ENCODE measurements at regions not wholly inside any gene's neighbourhood (a gene's known extent, or its start where the extent isn't known, plus 50 kb on each side); places are given as distances from the start of the nearest gene placed in this dataset.

DNA sequence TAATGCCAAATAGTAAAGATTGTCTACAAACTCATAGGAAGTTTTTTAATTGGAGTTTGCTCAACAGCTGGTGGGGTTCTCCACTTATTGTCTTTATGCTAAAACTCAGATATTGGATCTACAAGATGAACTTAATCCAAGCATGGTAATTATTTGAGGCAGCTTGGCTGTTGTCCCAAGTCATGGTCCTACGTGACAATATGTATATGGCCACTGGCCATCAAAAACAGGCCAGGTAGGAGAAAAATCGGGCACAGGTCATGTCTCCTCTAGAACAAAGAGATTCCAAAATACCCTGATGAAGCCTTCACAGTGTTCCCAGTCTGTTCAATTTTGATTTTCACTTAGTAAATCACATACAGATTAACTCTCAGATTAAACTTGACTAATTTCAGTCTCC lies 606.4 kb downstream of the TNS3 start:
- no peak for DNase-seq

DNA sequence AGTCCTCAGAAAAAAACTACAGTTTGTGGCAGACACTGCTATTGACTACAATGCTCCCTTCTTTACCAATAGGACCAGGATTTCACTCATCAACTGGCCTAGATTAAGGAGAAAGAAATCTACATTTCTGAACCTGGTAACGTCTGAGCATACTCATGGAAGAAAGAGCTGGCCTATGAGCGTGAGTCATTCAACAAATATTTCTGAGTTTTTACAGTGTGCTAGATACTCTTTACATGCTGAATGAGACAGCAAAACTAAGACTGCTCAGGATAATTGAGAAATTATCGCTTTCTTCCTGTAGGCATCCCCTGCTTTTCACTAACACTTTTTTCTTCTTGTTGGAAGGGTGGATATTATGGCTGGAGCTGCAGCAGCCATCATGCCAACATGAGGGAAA lies 609.7 kb downstream of the TNS3 start:
- no peak for DNase-seq

DNA sequence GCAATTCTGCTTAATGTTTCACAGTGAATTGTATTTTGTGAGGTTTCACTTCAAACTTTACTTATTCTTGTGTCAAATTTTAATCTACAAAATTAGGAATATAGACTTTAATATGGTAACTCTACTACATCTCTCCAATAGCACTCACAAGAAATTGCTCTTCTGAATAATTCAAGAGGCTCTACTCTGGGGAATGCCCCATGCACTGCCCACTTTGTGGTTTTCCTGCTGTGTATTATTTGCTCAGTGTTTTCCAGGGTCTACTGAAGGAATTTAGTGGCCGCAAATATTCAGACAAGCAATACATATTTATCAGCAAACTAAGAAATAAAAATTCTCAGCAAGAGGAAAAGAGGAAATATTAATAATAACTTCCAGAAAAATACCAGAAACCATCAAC lies 611.4 kb downstream of the TNS3 start:
- no peak for DNase-seq

DNA sequence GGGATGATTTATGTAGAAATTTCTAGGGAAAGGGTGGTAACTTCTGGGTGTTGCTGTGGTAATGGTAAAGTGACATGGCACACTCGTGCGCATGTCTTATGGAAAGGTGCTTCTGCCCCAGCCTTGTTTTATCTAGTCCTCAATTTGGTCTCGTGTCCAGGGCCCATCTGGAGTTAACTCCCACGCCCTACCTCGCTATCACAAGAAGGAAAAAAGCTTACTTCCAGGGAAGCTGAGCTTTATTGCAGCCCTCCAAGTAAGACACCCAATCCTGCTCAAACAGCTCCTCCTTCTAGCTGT lies 611.8 kb downstream of the TNS3 start:
- DNase-seq, result no peak

DNA sequence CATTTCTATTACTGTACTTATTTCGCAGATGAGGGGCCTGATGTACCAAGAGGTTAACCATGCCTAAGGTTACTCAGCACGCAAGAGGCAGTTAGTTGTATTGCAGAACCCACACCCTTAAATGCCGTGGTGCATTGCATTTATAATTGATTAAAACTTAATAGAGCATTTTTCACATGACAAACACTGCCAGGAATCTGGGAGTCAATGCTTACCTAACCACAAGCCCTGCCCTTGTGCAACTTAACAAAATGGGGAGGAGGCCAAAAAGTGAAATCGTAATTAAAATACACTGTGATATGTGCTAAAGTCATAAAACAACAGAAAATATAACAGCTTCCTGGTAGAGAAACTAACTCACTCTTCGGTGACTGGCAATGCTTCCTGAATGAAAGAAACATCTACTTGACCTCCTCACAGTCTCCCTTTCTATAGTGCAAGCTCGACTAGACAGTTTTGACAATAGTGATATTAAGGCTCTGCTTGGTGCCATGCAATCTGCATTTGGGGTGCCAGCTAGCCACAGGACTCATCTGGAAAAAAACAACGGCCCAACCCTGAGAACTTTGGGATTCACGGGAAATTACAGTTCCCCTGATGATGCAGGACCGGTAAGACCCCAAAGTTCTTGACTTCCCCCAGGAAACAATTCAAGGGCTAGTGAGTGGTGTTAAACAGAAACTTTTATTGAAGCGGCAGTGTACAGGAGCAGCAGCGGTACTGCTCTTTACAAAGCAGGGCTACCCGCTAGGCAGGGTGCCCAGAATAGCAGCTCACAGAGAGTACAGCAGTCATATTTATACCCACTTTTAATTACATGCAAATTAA lies 612.4 kb downstream of the TNS3 start:
- DNase-seq, result no peak

DNA sequence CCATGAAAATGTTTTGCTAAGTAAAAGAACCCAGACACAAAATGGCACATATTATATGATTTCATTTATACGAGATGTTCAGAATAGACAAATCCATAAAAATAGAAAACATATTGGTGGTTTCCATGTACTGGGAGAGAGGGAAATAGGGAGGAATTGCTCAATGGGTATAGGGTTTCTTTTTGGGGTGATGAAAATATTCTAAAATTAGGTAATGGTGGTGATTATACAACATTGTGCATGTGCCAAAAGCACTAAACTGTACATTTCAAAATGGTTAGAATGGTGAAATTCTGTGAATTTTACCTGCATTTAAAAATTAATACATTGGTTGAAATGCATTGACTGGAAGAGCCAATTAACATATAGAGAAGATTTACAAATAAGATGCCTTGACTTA lies 613.9 kb downstream of the TNS3 start:
- no peak for DNase-seq

DNA sequence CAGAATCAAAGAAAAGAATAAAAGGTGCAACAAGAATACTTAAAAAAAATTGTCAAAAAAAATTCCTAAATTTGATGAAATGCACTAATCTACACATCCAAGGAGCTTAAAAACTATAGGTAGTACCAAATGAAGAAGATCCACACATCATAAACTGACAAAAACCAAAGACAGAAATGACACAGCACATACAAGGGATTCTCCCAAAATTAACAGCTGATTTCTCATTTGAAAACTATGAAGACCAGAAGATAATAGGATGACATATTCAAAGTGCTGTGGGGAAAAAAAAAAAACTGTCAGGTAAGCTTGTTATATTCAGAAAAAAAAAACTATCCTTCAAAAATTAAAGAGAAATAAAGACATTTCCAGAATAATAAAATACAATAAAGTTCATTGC lies 618.2 kb downstream of the TNS3 start:
- no peak for DNase-seq

DNA sequence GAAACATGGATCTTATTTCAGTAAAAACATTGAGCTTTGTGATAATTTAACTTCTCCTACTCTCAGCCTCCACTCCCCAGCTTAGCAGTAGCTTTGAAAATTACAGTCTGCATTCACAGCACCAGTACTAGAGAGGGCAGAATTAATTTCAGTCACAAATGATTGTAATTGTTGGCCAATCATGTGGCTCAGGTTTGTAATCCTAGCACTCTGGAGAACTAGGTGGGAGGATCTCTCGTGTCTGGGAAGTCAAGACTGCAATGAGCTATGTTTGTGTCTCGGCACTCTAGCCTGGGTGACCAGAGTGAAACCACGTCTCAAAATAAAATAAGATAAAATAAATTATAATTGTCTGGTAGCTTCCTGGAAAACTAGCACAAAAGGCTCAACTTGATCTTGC lies 620.9 kb downstream of the TNS3 start:
- no peak for DNase-seq

DNA sequence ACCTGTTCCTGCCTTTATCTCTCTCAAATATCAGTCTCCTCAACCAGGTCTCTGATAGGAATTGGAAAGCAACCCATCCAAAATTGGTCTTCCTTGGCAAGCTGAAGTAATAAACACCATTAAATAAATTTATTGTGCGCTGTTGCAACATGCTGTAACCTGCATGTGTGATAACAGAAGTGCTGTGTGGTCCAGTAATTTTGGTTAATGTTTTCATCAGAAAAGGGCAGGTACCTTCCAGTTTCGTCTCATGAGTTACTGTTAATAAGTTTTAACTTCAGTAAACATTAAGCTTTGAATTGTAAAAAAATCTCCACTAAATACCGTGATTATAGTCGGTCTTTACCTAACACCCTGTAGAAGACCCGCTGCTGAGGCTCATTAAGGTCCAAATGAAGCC lies 624.7 kb downstream of the TNS3 start:
- no peak for DNase-seq

DNA sequence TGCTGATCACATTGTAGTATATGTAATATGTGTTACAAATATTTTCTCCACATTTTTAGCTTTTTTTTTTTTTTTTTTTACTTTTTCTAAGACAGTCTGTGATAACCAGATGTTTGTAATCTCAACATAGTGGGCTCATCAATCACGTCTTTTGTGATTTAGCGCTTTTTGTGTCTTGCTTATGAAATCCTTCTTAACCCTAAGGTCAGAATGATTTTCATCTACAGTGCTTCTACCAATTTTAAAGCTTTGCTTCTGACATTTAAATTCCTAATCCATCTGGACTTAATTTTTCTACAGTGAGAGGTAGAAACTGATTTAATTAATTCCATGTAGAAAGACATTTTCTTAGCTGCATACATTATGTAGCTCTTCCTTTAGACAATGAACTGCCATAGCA lies 626.4 kb downstream of the TNS3 start:
- DNase-seq, result no peak

DNA sequence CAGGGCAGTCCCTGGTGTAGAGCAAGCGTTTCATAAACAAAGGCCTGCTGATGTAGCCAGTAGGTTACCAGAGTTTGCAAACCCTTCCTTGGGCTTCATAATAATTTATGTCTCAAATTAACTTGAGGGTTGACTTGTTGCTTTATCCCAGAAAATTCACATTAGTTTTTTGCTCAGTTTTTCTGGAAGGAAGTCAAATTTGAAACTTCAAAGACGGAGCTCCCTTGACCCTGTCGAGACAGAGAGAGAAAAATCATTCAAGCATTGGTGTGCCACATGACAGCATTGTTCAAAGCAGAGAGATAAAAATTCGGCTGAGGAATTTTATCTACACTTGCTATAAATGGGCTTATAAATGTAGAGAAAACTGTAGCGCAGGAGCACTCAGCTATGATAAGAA lies 627.7 kb downstream of the TNS3 start:
- no peak for DNase-seq

DNA sequence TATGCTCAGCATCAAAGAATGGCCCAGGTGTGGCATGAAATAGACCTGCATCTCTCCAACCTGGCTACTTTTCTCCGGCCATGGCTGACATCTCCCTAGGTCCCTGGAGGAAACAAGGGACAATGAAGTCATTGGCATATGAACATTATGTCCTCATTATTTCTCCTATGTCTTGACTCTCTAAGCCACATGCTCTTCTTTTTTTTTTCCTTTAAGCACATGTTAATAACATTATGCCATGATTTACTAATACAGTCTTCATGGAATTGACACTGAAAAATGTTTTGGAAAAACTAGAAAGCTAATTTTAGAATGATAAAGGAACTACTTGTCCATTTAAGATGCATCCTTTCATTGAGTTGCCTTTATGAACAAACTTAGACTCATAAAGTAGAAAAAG lies 628.9 kb downstream of the TNS3 start:
- no peak for DNase-seq

DNA sequence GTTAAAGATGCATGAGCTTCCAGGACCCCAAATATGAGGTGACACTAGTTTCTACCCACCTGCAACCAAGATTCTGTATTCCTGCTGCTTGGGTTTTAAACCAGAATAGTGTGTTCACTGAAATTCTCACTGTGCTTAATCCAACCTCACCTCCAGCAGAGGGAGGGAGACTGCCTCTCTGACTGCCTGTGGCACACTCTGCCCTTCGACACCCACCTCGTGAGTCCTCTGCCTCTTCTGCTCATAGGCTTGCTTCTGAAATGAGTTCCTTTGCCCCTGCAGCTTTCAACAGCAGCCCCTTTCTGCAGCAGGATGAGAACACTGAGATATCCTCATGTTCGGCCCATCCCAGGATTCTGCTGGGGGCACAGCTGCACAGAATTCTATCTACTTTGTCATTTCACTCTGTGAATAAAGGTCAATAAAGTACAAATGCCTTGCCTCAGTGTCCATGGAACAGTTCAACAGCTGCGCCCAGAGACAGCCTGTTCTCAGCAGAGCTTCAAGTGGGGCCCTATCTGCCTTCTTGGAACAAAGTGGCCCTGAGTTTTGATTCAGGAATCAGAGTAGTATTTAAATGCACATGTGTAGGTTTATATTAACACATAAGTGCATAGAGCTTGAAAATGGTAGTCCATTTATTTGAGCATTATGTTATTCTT lies 632.5 kb downstream of the TNS3 start:
- no peak for DNase-seq

DNA sequence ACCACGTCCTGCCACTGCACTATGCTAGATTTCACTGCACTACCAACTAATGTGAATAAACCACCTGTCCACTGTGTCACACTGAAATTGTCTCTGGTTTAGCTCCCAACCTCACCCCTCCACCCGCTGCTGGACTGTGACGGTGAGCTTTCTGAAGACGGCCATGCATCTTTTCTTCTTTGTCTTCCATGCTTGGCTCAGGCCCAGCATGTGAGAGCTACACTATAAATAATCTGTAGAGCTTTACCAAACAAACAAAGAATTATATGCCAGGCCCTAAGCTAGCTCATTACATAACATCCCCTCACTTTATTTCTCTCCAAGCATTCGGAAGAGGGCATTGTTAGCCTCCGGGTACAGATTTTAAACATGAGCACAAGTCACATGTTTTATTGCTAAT lies 633.2 kb downstream of the TNS3 start:
- no peak for DNase-seq

DNA sequence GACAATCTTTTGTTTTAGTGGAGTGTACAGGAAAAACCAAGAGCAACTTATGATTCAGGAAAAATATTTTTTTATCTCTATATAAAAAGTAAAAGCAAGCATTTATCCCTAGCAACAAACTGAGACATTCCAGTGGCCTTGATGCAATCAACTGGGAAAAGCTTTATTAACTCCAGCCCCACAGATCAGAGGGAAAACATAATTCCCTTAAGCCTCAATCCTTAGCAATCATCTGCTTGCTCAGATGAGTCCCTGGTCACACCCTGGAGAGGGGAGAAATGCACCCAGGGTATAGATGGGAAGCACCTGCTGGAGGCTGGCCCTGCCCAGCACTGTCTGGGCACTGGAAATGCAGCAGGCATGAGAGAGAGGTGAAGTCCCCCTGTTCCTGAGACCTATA lies 636.6 kb downstream of the TNS3 start:
- DNase-seq, result peak; percentile 78

DNA sequence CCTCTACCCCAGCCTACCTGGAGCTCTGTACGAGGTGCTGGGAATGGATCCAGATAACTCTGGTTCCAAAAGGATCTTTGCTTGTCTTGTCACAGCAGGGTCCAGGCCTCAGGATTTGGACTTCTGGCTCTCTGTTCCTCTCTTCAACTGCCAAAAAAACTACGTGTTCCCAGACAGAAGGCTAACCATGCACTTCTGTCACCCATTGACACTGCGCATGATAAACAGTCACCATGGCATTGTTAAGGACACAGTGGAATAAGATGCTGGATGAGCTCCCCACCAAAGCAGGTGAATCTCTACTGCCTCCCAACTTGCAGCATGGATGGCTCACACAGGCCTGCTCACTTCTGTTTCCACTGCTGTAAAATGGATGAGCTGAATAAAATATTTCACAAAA lies 637.9 kb downstream of the TNS3 start:
- DNase-seq, result no peak

DNA sequence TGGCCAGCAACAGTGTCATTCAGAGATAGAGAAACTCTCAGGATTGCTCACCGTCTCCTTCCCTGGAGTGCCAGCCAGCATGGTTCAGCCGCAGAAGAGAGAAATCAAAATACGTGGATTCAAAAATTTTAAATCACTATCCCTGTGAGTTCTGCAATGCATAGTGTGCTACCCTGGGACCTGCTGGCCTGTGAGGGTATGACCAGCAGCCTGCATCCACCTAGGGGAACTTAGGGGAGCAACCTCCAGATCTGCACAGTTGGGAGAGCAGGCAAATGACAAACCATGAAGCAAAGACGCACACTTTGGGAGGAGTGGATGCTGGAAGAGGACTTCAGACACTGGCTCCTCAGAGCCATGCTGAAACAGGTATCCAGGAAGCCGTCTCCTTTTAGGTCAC lies 639.3 kb downstream of the TNS3 start:
- no peak for DNase-seq

DNA sequence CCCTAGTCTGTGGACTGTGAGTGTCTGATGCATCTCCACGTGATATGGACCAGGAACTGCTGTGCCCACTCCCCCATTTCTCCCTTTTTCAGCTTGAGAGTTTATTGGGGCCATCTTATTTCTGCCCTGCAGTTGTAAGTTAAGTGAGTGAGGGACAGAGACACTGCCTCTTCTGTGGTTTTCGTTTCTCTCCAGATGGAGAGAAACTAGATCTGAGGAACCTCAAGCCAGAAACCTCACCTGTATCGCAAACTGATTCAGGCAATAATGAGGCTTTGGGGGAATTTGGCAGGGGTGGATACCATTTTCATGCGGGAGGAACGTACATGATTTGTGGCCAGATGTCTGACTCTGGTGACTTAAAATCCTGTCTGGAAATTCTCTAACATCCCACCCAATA lies 641.7 kb downstream of the TNS3 start:
- DNase-seq, result no peak

DNA sequence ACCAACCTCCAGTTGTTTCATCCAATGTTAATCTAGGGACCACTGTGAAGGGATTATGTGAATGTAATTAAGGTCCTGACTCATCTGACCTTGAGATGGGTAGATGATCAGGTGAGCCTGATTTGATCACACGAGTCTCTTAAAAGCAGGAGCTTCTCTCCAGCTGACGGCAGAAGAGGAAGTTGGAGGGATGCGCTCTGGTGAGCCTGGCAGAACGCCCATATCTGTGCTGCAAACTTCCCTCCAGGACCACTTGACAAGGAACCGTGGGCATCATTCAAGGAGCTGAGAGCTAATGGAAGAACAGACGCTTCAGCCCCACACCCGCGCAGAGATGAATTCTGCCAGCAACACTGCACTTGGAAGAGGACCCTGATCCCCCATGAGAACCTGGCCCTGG lies 642.4 kb downstream of the TNS3 start:
- DNase-seq, result no peak

DNA sequence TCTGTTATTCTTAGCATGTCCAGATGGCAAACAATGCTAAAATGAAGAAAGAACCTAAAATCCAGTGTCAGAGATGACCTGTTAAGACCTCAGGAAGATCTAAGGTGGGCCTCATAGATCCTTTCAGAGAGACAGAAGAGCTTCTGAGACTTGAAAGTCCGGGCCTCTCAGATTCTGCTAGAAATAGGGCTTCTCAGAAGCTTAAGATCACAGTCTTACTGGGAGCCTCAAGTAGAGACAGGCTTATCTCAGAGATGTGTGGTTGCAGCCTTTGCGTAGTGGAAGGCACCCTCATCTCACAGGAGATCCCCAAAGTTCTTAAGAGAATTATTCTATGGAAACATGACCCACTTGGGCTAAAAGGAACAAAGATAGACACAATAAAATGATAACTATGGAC lies 642.8 kb downstream of the TNS3 start:
- DNase-seq, result no peak

DNA sequence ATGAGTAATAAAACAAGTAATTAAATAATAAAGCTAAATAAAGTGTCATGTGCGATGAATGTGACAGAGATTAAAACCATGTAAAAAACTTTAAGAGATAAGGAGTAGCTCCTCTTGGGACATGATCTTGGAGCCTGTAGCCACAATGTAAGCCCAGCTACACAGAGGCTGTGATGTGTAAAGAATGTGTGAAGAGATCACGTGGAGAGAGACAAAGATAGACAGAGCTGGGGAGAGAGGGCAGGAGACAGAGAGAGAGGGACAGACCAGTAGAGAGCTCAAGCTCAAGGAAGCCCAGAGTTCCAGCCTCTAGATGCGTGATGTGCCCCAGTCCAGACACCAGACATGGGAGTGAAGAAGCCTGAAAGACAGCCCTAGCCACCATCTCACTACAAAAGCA lies 644.1 kb downstream of the TNS3 start:
- DNase-seq, result no peak

DNA sequence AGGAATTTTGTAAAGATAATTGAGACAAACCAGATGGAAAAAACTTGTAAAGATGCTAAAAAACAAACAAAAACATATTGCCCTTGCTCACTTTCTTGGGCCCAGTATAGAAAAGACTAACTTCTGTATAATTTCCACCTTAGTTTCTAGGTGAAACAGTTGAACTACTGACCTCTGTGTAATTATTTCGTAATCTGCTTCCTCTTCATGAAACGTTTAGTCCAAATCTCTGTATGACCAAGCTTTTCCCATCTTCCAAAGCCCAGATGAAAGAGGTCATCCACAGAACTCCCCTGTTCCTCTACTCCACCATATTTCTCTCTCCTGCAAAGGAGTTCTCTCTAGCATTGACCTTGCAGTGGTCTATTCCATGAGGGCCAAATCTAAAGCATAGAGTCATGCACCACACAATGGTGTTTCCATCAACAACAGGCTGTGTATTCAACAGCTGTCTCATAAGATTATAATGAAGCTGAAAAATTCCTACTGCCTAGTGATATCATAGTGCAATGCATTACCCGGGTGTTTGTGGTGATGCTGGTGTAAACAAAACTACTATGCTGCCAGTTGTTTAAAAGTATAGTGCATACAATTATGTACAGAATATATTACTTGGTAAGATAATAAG lies 647.6 kb downstream of the TNS3 start:
- DNase-seq, result no peak

DNA sequence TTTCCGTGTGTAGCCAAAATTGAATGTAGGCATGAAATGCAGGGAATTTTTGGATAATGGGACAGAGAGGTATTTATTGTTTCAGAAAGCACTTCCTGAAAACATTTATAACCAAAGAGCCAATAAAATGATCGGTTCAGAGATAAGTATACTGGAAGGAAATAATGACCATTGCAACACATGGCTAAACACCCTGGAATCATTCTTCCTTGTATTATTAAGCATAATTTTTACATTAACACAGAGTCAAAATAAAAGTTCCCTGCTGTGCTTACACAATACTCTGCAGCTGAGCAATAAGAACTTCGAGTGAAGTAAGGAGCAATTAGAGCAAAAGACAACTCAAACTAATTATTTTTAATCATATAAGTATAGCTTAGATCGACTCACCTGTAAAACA lies 648.3 kb downstream of the TNS3 start:
- DNase-seq, result no peak

DNA sequence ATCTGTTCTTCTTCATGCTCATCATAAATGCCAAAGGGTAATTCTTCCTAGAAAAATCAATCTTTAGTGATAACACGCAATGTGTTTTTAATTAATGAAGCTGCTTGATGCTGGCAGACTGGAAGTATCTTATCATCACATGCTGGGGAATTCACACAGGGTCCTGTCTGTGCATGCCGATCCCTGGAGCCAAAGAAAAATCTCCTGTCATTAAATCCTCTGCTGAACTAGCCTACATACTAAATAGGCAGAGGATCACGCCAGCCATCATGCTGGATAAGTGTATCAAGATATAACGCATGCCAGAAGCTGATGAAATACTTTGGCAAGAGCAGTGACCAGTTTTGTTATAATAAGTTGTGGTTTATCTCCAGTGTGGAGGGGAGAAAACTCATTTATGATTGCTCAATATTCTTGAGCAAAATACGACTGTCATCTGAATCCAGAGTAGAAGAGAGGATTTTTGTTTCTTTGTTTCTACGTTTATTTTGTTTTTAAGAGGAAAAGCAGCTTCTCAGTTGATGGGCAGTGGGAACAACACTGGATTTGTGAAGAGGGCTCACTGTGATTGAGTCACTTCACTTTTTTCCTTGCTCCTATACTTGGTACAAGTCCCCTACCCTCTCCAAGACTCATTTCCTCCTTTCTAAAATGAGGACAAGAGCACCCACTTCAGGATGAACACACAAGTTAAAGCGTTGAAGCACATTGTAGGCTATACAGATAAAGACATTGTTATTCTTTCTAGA lies 649.1 kb downstream of the TNS3 start:
- DNase-seq, result peak; percentile 40
